Thyroid gland (tissue), 4 donors: ENCODE measurements at regions not wholly inside any gene's neighbourhood (a gene's known extent, or its start where the extent isn't known, plus 50 kb on each side); places are given as distances from the start of the nearest gene placed in this dataset.

ENCODE experiments used
- CTCF ChIP-seq, 6 experiments: fragments of 200-600 bp in 3 of 6; fragments of 450-650 bp in 3 of 6; sonication (generic) in 3 of 6; IDR thresholded peaks; one replicate each; pipeline ENCODE4 v1.5.1; 2016 to 2019; ENCODE audit warnings: antibody characterized with exemption in 6 of 6, mild to moderate bottlenecking in 2 of 6, inconsistent platforms in 1 of 6, moderate library complexity in 1 of 6
- POLR2A ChIP-seq, 2 donors: fragments of 450-650 bp; IDR thresholded peaks; one replicate each; pipeline ENCODE4 v1.6.1; 2017; ENCODE audit warnings: antibody characterized with exemption in 2 of 2, mild to moderate bottlenecking in 2 of 2, moderate library complexity in 1 of 2

- TF ChIP-seq CTCF (IDR thresholded peaks at IDR 0.05) (no peak), POLR2A (IDR thresholded peaks at IDR 0.05) (no peak)
These were observed 154.1 kb upstream of the POGK start for GRCh38 chr1:166685200-166685599.
